Colonic mucosa (tissue), 4 donors: ENCODE measurements at regions not wholly inside any gene's neighbourhood (a gene's known extent, or its start where the extent isn't known, plus 50 kb on each side); places are given as distances from the start of the nearest gene placed in this dataset.

ENCODE experiments used
- DNase-seq: peaks from one replicate; pipeline ENCODE4 v3.0.0-alpha.2; 2020
- H3K27ac ChIP-seq: fragments of 200-600 bp; one replicate; pipeline ENCODE4 v1.8.0; 2021
- H3K27me3 ChIP-seq: fragments of 200-600 bp; one replicate; pipeline ENCODE4 v1.8.0; 2021
- H3K36me3 ChIP-seq: fragments of 200-600 bp; one replicate; pipeline ENCODE4 v1.8.0; 2021
- H3K4me1 ChIP-seq: fragments of 200-600 bp; one replicate; pipeline ENCODE4 v1.8.0; 2021; ENCODE audit warnings: mild to moderate bottlenecking
- H3K4me3 ChIP-seq: fragments of 200-600 bp; one replicate; pipeline ENCODE4 v1.8.0; 2021
- H3K9ac ChIP-seq, 2 donors: one replicate each; pipeline ENCODE4 v1.7.0; 2013; ENCODE audit warnings: control low read depth in 2 of 2, low read depth in 2 of 2, low read length in 2 of 2
- H3K9me3 ChIP-seq: fragments of 200-600 bp; one replicate; pipeline ENCODE4 v1.8.0; 2021
- CTCF ChIP-seq: fragments of 200-600 bp; IDR thresholded peaks from one replicate; pipeline ENCODE4 v1.8.0; 2022; ENCODE audit warnings: antibody characterized with exemption, mild to moderate bottlenecking
- intact Hi-C: fragments of 100-400 bp; cut with DNase I; formaldehyde crosslinking; loops from one replicate; pipeline ENCODE4 v1.14.1; 2022
- donor health status: healthy.
- donor health status: DM: no; HTN: no; CAD: no.
- donor health status: DM: no; HTN: no; CAD: no.

- no peak overlapping the region for H3K9ac ChIP-seq
- no peak overlapping the region for H3K27ac ChIP-seq
- no peak for TF ChIP-seq CTCF
- H3K4me3 ChIP-seq = no peak overlapping the region
- no peaks in the 10 kb centered on the region for H3K4me1 ChIP-seq
- intact Hi-C loops = no loop called here
- H3K27me3 ChIP-seq = no peaks in the 10 kb centered on the region
- DNase-seq = no peak
- H3K36me3 ChIP-seq = no peaks in the 10 kb centered on the region
- no peaks in the 10 kb centered on the region for H3K9me3 ChIP-seq
Observed at GRCh38 chr12:84551373-84551772, 361.2 kb downstream of the SLC6A15 start.

- intact Hi-C loops = no loop called here
- no peak overlapping the region for H3K27ac ChIP-seq
- no peak for TF ChIP-seq CTCF
- DNase-seq = no peak
- H3K4me3 ChIP-seq = no peak overlapping the region
- H3K9ac ChIP-seq = no peak overlapping the region
- H3K27me3 ChIP-seq = no peaks in the 10 kb centered on the region
- no peaks in the 10 kb centered on the region for H3K36me3 ChIP-seq
- H3K9me3 ChIP-seq = no peaks in the 10 kb centered on the region
- no peaks in the 10 kb centered on the region for H3K4me1 ChIP-seq
Observed at GRCh38 chr12:84550518-84550917, 362.1 kb downstream of the SLC6A15 start.

- Histone ChIP-seq H3K4me3 (no peak overlapping the region), H3K9me3 (no peaks in the 10 kb centered on the region), H3K27me3 (no peaks in the 10 kb centered on the region), H3K36me3 (no peaks in the 10 kb centered on the region), H3K9ac (no peak overlapping the region), H3K27ac (no peak overlapping the region), H3K4me1 (no peaks in the 10 kb centered on the region)
- no peak for TF ChIP-seq CTCF
- DNase-seq = no peak
- intact Hi-C loops = no loop called here
Observed at GRCh38 chr12:84542289-84542688, 370.3 kb downstream of the SLC6A15 start.

- no peak overlapping the region for H3K27ac ChIP-seq
- no peaks in the 10 kb centered on the region for H3K9me3 ChIP-seq
- no peak for TF ChIP-seq CTCF
- intact Hi-C loops = no loop called here
- no peaks in the 10 kb centered on the region for H3K4me1 ChIP-seq
- no peaks in the 10 kb centered on the region for H3K27me3 ChIP-seq
- DNase-seq = no peak
- no peak overlapping the region for H3K4me3 ChIP-seq
- no peak overlapping the region for H3K9ac ChIP-seq
- no peaks in the 10 kb centered on the region for H3K36me3 ChIP-seq
Observed at GRCh38 chr12:84537666-84538065, 374.9 kb downstream of the SLC6A15 start.

- H3K9me3 ChIP-seq = no peaks in the 10 kb centered on the region
- no peak for DNase-seq
- H3K27me3 ChIP-seq = no peaks in the 10 kb centered on the region
- intact Hi-C loops = no loop called here
- no peaks in the 10 kb centered on the region for H3K4me1 ChIP-seq
- no peak overlapping the region for H3K9ac ChIP-seq
- no peak overlapping the region for H3K27ac ChIP-seq
- H3K36me3 ChIP-seq = no peaks in the 10 kb centered on the region
- no peak overlapping the region for H3K4me3 ChIP-seq
- TF ChIP-seq CTCF = no peak
Observed at GRCh38 chr12:84512751-84513150, 399.8 kb downstream of the SLC6A15 start.

- no peak for TF ChIP-seq CTCF
- Histone ChIP-seq H3K9me3 (no peaks in the 10 kb centered on the region), H3K4me3 (no peak overlapping the region), H3K36me3 (no peaks in the 10 kb centered on the region), H3K27ac (no peak overlapping the region), H3K9ac (no peak overlapping the region), H3K27me3 (no peaks in the 10 kb centered on the region), H3K4me1 (no peaks in the 10 kb centered on the region)
- intact Hi-C loops = loop anchor here (10.0 kb wide), 1 partner anchor 1984 kb away; no protein-coding TSS in a partner anchor
- no peak for DNase-seq
Observed at GRCh38 chr12:84508851-84509260, 403.7 kb downstream of the SLC6A15 start.
